ENCODE measurements at regions not wholly inside any gene's neighbourhood (a gene's known extent, or its start where the extent isn't known, plus 50 kb on each side); places are given as distances from the start of the nearest gene placed in this dataset.

- no peaks in the 10 kb centered on the region for H3K27me3 ChIP-seq (replicated peaks; ENCODE audit: insufficient read depth)
- H3K4me3 ChIP-seq, result no peak overlapping the region
- DNase-seq (ENCODE audit: low spot score), result no peak
- H3K9me3 ChIP-seq, result no peaks in the 10 kb centered on the region
- intact Hi-C loops (cut with DNase I), result no loop called here
- H3K36me3 ChIP-seq, result no peaks in the 10 kb centered on the region
- peaks cover under 1% of the 10 kb centered on the region for H3K4me1 ChIP-seq (replicated peaks)
- no peak for TF ChIP-seq CTCF (IDR thresholded peaks at IDR 0.05)
- TF ChIP-seq POLR2AphosphoS5 (IDR thresholded peaks at IDR 0.05), result no peak
- WGBS, result 93% methylated on average over 5 of the region's 5 CpGs
- no peak overlapping the region for H3K27ac ChIP-seq
These were observed 56.9 kb upstream of the SPRY1 start for GRCh38 chr4:123339507-123340380.

GRCh38 chr4:123340381-123340701 is 56.3 kb upstream of the SPRY1 start:
- WGBS, result 71% methylated on average over 7 of the region's 7 CpGs
- H3K27ac ChIP-seq, result no peak overlapping the region

GRCh38 chr4:123342498-123342897 is 54.1 kb upstream of the SPRY1 start:
- WGBS, result 83% methylated on average over 2 of the region's 2 CpGs
- no peak for TF ChIP-seq POLR2A (IDR thresholded peaks at IDR 0.05)
- no peak for TF ChIP-seq POLR2AphosphoS5 (IDR thresholded peaks at IDR 0.05)
- no peak for TF ChIP-seq CTCF (IDR thresholded peaks at IDR 0.05)
- Histone ChIP-seq H3K4me1 (replicated peaks) (peaks cover 4% of the 10 kb centered on the region), H3K27me3 (replicated peaks; ENCODE audit: insufficient read depth) (no peaks in the 10 kb centered on the region), H3K9me3 (no peaks in the 10 kb centered on the region), H3K27ac (peak overlapping the region in 1 of 2 donors; percentile 17), H3K4me3 (no peak overlapping the region), H3K36me3 (no peaks in the 10 kb centered on the region)
- intact Hi-C loops (cut with DNase I), result no loop called here
- no peak for DNase-seq (ENCODE audit: low spot score)

More at GRCh38 chr4:123340381-123340701, 56.3 kb upstream of the SPRY1 start:
- intact Hi-C loops (cut with DNase I), result no loop called here
- Histone ChIP-seq H3K9me3 (no peaks in the 10 kb centered on the region), H3K4me3 (no peak overlapping the region), H3K27me3 (replicated peaks; ENCODE audit: insufficient read depth) (no peaks in the 10 kb centered on the region), H3K4me1 (replicated peaks) (peaks cover 4% of the 10 kb centered on the region), H3K36me3 (no peaks in the 10 kb centered on the region)
- DNase-seq (ENCODE audit: low spot score), result no peak
- TF ChIP-seq POLR2AphosphoS5 (IDR thresholded peaks at IDR 0.05) (peak; percentile 38), CTCF (IDR thresholded peaks at IDR 0.05) (no peak)

GRCh38 chr4:123343400-123344041 is 53.1 kb upstream of the SPRY1 start:
- TF ChIP-seq POLR2A (IDR thresholded peaks at IDR 0.05) (no peak), CTCF (IDR thresholded peaks at IDR 0.05) (no peak), POLR2AphosphoS5 (IDR thresholded peaks at IDR 0.05) (no peak)
- no peaks in the 10 kb centered on the region for H3K9me3 ChIP-seq
- H3K27me3 ChIP-seq (replicated peaks; ENCODE audit: insufficient read depth), result no peaks in the 10 kb centered on the region
- no peak for DNase-seq (ENCODE audit: low spot score)
- WGBS, result 88% methylated on average over 13 of the region's 13 CpGs
- H3K4me3 ChIP-seq, result no peak overlapping the region
- peaks cover 4% of the 10 kb centered on the region for H3K4me1 ChIP-seq (replicated peaks)
- H3K27ac ChIP-seq, result peak overlapping the region in 1 of 2 donors; percentile 17
- intact Hi-C loops (cut with DNase I), result no loop called here
- H3K36me3 ChIP-seq, result no peaks in the 10 kb centered on the region
